Keratinocyte (primary cell): ENCODE measurements at regions not wholly inside any gene's neighbourhood (a gene's known extent, or its start where the extent isn't known, plus 50 kb on each side); places are given as distances from the start of the nearest gene placed in this dataset.

Experiments used
- DNase-seq: peaks from one replicate; pipeline ENCODE4 v3.0.0-alpha.2; 2011; ENCODE audit warnings: low read depth, missing footprints, low spot score
- FAIRE-seq: peaks from 2 replicates; lab custom pipeline; 2011; peaks lifted over from hg19 to GRCh38; lab: Jason Lieb, UNC
- H2AFZ ChIP-seq: 2 replicates; pipeline ENCODE4 v1.6.0; 2012; ENCODE audit warnings: low read length, control low read depth, inconsistent platforms; ENCODE audit not compliant: control insufficient read depth
- H3K27ac ChIP-seq: 2 replicates; pipeline ENCODE4 v1.5.1; 2011; ENCODE audit warnings: low read length; ENCODE audit not compliant: control insufficient read depth, insufficient read depth
- H3K27me3 ChIP-seq: 3 replicates; pipeline ENCODE4 v1.6.0; 2011; ENCODE audit warnings: low read length; ENCODE audit not compliant: control insufficient read depth, insufficient read depth; ENCODE audit errors: extremely low read depth
- H3K36me3 ChIP-seq, 2 experiments: 2 replicates in 1 of 2; 3 replicates in 1 of 2; pipeline ENCODE4 v1.5.1; 2011; ENCODE audit warnings: low read length in 2 of 2, mild to moderate bottlenecking in 1 of 2; ENCODE audit not compliant: control insufficient read depth in 2 of 2, insufficient read depth in 2 of 2; ENCODE audit errors: extremely low read depth in 1 of 2
- H3K4me1 ChIP-seq: 3 replicates; pipeline ENCODE4 v1.5.1; 2011; ENCODE audit warnings: low read length; ENCODE audit not compliant: control insufficient read depth, insufficient read depth; ENCODE audit errors: extremely low read depth
- H3K4me2 ChIP-seq: 3 replicates; pipeline ENCODE4 v1.6.0; 2011; ENCODE audit warnings: low read depth, low read length; ENCODE audit not compliant: control insufficient read depth, insufficient read depth; ENCODE audit errors: extremely low read depth
- H3K4me3 ChIP-seq, 3 experiments: fragments of 200-600 bp in 1 of 3; sonication (generic) in 1 of 3; 2 replicates in 2 of 3; 3 replicates in 1 of 3; pipeline ENCODE4 v1.5.1; 2011 to 2016; ENCODE audit warnings: low read length in 3 of 3, mild to moderate bottlenecking in 3 of 3, control low read depth in 2 of 3, inconsistent platforms in 1 of 3, low read depth in 1 of 3, mixed read lengths in 1 of 3, mixed run types in 1 of 3, moderate library complexity in 1 of 3; ENCODE audit not compliant: control insufficient read depth in 2 of 3, insufficient read depth in 2 of 3; ENCODE audit errors: extremely low read depth in 1 of 3
- H3K79me2 ChIP-seq: 2 replicates; pipeline ENCODE4 v1.6.0; 2012; ENCODE audit warnings: low read length; ENCODE audit not compliant: control insufficient read depth, insufficient read depth
- H3K9ac ChIP-seq: 3 replicates; pipeline ENCODE4 v1.6.0; 2011; ENCODE audit warnings: low read length; ENCODE audit not compliant: control insufficient read depth, insufficient read depth; ENCODE audit errors: extremely low read depth
- H3K9me1 ChIP-seq: 3 replicates; pipeline ENCODE4 v1.6.0; 2011; ENCODE audit warnings: low read length; ENCODE audit not compliant: control insufficient read depth, insufficient read depth; ENCODE audit errors: extremely low read depth
- H3K9me3 ChIP-seq: 2 replicates; pipeline ENCODE4 v1.5.1; 2012; ENCODE audit warnings: low read depth, low read length; ENCODE audit not compliant: control insufficient read depth
- H4K20me1 ChIP-seq: 3 replicates; pipeline ENCODE4 v1.6.0; 2011; ENCODE audit warnings: low read length; ENCODE audit not compliant: control insufficient read depth, insufficient read depth; ENCODE audit errors: extremely low read depth
- EZH2 ChIP-seq: IDR thresholded peaks from one replicate; pipeline ENCODE4 v1.6.1; 2012; ENCODE audit warnings: inconsistent platforms, mild to moderate bottlenecking, low read length, moderate library complexity
- dilution Hi-C: fragments of 300-500 bp; cut with MboI; formaldehyde crosslinking; loops from one replicate; pipeline ENCODE4 v1.7.0; 2020; ENCODE audit warnings: low sequenced_read_pairs; ENCODE audit not compliant: extremely low pct_ligation_motif_present
- TF ChIP-seq, protein P1 (sequence below), 3 experiments: IDR thresholded peaks in 1 of 3; conservative IDR thresholded peaks in 1 of 3; optimal IDR thresholded peaks in 1 of 3; 2 replicates in 2 of 3; 3 replicates in 1 of 3; pipeline versions ENCODE3 to v1.5.1; 2011; ENCODE audit warnings: low read length in 3 of 3, mild to moderate bottlenecking in 3 of 3, moderate library complexity in 2 of 3, control low read depth in 1 of 3, inconsistent platforms in 1 of 3; ENCODE audit not compliant: insufficient read depth in 2 of 3; ENCODE audit errors: extremely low read depth in 1 of 3

- TF ChIP-seq EZH2, result no peak
- TF ChIP-seq, protein P1, sequence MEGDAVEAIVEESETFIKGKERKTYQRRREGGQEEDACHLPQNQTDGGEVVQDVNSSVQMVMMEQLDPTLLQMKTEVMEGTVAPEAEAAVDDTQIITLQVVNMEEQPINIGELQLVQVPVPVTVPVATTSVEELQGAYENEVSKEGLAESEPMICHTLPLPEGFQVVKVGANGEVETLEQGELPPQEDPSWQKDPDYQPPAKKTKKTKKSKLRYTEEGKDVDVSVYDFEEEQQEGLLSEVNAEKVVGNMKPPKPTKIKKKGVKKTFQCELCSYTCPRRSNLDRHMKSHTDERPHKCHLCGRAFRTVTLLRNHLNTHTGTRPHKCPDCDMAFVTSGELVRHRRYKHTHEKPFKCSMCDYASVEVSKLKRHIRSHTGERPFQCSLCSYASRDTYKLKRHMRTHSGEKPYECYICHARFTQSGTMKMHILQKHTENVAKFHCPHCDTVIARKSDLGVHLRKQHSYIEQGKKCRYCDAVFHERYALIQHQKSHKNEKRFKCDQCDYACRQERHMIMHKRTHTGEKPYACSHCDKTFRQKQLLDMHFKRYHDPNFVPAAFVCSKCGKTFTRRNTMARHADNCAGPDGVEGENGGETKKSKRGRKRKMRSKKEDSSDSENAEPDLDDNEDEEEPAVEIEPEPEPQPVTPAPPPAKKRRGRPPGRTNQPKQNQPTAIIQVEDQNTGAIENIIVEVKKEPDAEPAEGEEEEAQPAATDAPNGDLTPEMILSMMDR (optimal IDR thresholded peaks at IDR 0.05 in 1 of 3, IDR thresholded peaks at IDR 0.05 in 1 of 3, conservative IDR thresholded peaks at IDR 0.05 in 1 of 3; ENCODE audit: extremely low read depth in 1 of 3, insufficient read depth in 2 of 3, low read length in 3 of 3), result no peak
- no peaks in the 10 kb centered on the region for H3K4me1 ChIP-seq
- no peaks in the 10 kb centered on the region for H4K20me1 ChIP-seq
- no peak for FAIRE-seq
- no peak overlapping the region for H3K4me3 ChIP-seq
- no peaks in the 10 kb centered on the region for H3K27me3 ChIP-seq
- no peak overlapping the region for H3K4me2 ChIP-seq
- no peak for DNase-seq
- no peaks in the 10 kb centered on the region for H3K36me3 ChIP-seq
- no peaks in the 10 kb centered on the region for H3K9me3 ChIP-seq
- H3K9ac ChIP-seq, result no peak overlapping the region
- H3K9me1 ChIP-seq, result no peaks in the 10 kb centered on the region
- dilution Hi-C loops, result no loop called here
- no peak overlapping the region for H3K27ac ChIP-seq
- no peaks in the 10 kb centered on the region for H3K79me2 ChIP-seq
- no peak overlapping the region for H2AFZ ChIP-seq
Measured at GRCh38 chr1:193448682-193449461, 262.5 kb upstream of the B3GALT2 start.

DNA sequence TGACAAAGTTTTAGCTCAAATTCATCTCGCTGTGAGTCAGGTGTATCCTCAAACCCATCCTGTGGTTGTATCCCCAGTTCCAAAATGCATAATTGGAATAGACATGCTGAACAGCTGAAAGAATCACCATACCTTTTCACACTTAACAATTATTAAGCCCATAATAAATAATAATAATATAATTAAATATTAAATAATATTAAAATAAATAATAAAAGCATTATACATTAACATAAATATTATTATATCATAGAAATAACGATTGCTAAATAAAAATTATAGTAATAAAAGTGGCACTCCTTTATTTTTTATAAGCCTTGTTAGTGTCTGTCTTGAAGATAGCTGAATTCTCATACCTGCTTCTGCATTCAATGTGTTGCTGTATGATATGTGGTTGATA lies 257.5 kb upstream of the B3GALT2 start:
- Histone ChIP-seq H3K4me2 (no peak overlapping the region), H3K79me2 (no peaks in the 10 kb centered on the region), H4K20me1 (no peaks in the 10 kb centered on the region), H3K36me3 (no peaks in the 10 kb centered on the region), H3K27me3 (no peaks in the 10 kb centered on the region), H3K27ac (no peak overlapping the region), H3K9me1 (no peaks in the 10 kb centered on the region), H3K4me1 (no peaks in the 10 kb centered on the region), H3K4me3 (no peak overlapping the region), H3K9ac (no peak overlapping the region), H3K9me3 (peaks cover 3% of the 10 kb centered on the region), H2AFZ (no peak overlapping the region)
- TF ChIP-seq EZH2, result no peak
- TF ChIP-seq, protein P1 (optimal IDR thresholded peaks at IDR 0.05 in 1 of 3, IDR thresholded peaks at IDR 0.05 in 1 of 3, conservative IDR thresholded peaks at IDR 0.05 in 1 of 3; ENCODE audit: extremely low read depth in 1 of 3, insufficient read depth in 2 of 3, low read length in 3 of 3), result no peak
- no peak for FAIRE-seq
- dilution Hi-C loops, result no loop called here
- DNase-seq, result no peak
